ENCODE measurements at regions not wholly inside any gene's neighbourhood (a gene's known extent, or its start where the extent isn't known, plus 50 kb on each side); places are given as distances from the start of the nearest gene placed in this dataset.
"Not testable (repeated sequence)": the region's sequence is repeated elsewhere in the genome, so short reads cannot be mapped to it uniquely, and the experiment has no call there.

DNA sequence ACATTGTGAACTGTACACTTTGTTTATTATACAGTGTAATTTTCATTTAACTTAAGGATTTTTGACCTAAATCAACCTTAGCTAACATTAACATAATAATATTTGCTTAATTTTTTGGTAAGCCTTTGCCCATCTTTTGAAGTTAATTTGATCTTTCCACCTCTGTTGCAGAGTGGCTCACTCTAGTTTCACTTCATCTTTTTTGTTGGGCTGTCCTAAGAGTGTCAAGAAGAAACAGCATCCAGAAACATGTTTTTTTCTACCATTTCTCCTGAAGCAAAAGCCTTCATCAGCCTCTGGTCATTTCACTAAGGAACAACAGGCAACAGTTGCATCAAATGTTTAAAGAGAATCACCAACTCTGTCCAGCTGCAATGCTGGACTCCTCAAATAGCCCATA is 824.7 kb downstream of the REEP3 start:
- no peaks in the 10 kb centered on the region for H3K4me1 ChIP-seq
- no peak overlapping the region for H3K4me3 ChIP-seq
- H3K27ac ChIP-seq: no peak overlapping the region
- TF ChIP-seq, protein P1, sequence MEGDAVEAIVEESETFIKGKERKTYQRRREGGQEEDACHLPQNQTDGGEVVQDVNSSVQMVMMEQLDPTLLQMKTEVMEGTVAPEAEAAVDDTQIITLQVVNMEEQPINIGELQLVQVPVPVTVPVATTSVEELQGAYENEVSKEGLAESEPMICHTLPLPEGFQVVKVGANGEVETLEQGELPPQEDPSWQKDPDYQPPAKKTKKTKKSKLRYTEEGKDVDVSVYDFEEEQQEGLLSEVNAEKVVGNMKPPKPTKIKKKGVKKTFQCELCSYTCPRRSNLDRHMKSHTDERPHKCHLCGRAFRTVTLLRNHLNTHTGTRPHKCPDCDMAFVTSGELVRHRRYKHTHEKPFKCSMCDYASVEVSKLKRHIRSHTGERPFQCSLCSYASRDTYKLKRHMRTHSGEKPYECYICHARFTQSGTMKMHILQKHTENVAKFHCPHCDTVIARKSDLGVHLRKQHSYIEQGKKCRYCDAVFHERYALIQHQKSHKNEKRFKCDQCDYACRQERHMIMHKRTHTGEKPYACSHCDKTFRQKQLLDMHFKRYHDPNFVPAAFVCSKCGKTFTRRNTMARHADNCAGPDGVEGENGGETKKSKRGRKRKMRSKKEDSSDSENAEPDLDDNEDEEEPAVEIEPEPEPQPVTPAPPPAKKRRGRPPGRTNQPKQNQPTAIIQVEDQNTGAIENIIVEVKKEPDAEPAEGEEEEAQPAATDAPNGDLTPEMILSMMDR (IDR thresholded peaks at IDR 0.05): no peak
- no peak for TF ChIP-seq EP300 (IDR thresholded peaks at IDR 0.05)
- no peaks in the 10 kb centered on the region for H3K36me3 ChIP-seq
- H3K27me3 ChIP-seq: no peaks in the 10 kb centered on the region
- intact Hi-C loops (cut with DNase I): no loop called here
- no peaks in the 10 kb centered on the region for H3K9me3 ChIP-seq
- DNase-seq: no peak

DNA sequence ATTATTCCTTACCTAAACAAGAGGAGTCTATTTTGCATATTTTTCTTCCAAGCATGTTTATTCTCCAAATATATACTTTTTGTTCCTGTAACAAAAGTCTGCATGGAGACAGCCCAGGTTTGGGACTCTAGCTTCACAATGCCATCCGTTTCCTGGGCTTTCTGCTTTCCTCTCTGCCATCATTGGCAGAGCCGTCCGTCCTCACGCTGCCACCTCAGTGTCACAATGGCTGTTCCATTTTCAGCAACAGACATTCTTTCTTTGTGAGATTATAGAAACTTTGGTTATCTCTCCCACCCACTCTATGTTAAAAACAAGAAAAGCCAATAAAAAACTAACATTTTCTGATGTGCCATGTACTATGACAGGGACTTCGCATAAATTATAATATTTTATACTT is 825.2 kb downstream of the REEP3 start:
- H3K27ac ChIP-seq: no peak overlapping the region
- intact Hi-C loops (cut with DNase I): no loop called here
- no peaks in the 10 kb centered on the region for H3K9me3 ChIP-seq
- WGBS, 2 donors: 88 to 94% methylated on average over 5 of the region's 5 CpGs
- H3K4me3 ChIP-seq: no peak overlapping the region
- H3K4me1 ChIP-seq: no peaks in the 10 kb centered on the region
- no peaks in the 10 kb centered on the region for H3K27me3 ChIP-seq
- no peak for DNase-seq
- no peak for TF ChIP-seq POLR2AphosphoS5 (IDR thresholded peaks at IDR 0.05)
- no peak for TF ChIP-seq EP300 (IDR thresholded peaks at IDR 0.05)
- TF ChIP-seq, protein P1 (IDR thresholded peaks at IDR 0.05): no peak
- TF ChIP-seq POLR2A (IDR thresholded peaks at IDR 0.05): no peak
- no peaks in the 10 kb centered on the region for H3K36me3 ChIP-seq

DNA sequence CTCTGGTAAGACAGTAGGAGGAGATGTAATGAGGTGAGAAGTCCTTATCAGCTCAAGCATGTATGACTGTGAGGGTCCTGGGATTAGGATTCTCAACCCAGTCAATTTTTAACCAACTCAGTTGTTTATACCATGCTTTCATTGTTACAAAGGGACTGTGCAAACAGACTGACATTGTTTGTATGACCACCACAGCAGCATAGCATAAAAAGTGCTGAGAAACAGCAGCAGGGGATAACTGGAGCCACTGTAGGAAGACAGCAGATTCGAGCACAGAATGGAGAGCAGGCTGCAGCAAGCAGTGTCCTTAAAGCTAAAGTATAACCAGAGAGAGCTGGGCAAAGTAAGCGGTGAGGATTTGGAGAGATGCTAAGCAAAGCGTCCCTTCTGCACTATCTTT is 829.5 kb downstream of the REEP3 start:
- no peak for DNase-seq
- H3K27ac ChIP-seq: no peak overlapping the region
- TF ChIP-seq POLR2A (IDR thresholded peaks at IDR 0.05) (no peak), EP300 (IDR thresholded peaks at IDR 0.05) (no peak), POLR2AphosphoS5 (IDR thresholded peaks at IDR 0.05) (no peak)
- TF ChIP-seq, protein P1 (IDR thresholded peaks at IDR 0.05): no peak
- no peaks in the 10 kb centered on the region for H3K27me3 ChIP-seq
- intact Hi-C loops (cut with DNase I): no loop called here
- H3K4me1 ChIP-seq: no peaks in the 10 kb centered on the region
- 69 to 74% methylated on average over 3 of the region's 3 CpGs for WGBS, 2 donors
- H3K4me3 ChIP-seq: no peak overlapping the region
- no peaks in the 10 kb centered on the region for H3K9me3 ChIP-seq
- H3K36me3 ChIP-seq: no peaks in the 10 kb centered on the region

DNA sequence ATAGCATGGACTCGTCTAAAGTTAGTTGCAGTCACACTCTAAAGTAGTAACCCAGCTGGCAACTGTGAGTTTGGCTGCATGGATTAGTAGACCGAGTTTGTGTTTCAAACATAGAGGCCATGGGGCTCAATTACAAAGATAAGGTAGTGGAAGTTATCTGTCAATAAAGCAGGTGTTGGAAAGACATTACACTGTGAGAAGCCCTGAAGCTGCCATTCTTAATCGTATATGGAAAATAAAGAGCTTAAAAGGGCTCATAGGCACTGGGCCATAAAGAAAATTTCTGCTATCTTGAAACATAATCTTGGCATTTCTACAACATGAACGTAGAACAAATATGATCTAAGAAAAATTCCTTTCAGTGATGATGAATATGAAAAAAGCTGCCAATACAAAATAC is 837.7 kb downstream of the REEP3 start:
- H3K4me1 ChIP-seq: no peaks in the 10 kb centered on the region
- H3K27ac ChIP-seq: no peak overlapping the region
- intact Hi-C loops (cut with DNase I): no loop called here
- WGBS, 2 donors: 36 to 74% methylated on average over 4 of the region's 4 CpGs
- no peak for DNase-seq
- TF ChIP-seq EP300 (IDR thresholded peaks at IDR 0.05): no peak
- TF ChIP-seq POLR2A (IDR thresholded peaks at IDR 0.05): no peak
- TF ChIP-seq, protein P1 (IDR thresholded peaks at IDR 0.05): no peak
- TF ChIP-seq POLR2AphosphoS5 (IDR thresholded peaks at IDR 0.05): no peak
- no peaks in the 10 kb centered on the region for H3K27me3 ChIP-seq
- H3K4me3 ChIP-seq: no peak overlapping the region
- no peaks in the 10 kb centered on the region for H3K36me3 ChIP-seq
- peaks cover 0 to 2% (median 0%) of the 10 kb centered on the region in 4 donors for H3K9me3 ChIP-seq

DNA sequence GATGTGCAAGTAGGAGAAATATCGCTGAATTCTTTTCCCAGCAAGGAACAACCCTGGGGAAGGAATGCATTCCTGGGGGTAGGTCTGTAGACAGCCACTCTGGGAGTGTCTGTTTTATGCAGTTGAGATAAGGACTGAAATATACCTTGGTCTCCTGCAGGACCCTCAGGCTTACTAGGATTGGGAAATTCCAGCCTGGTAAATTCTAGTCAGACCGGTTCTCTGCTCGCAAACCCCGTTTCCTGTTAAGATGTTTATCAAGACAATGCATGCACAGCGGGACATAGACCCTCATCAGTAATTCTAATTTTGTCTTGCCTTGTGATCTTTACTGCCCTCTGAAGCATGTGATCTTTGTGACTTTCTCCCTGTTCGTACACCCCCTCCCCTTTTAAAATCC is 839.0 kb downstream of the REEP3 start:
- H3K4me1 ChIP-seq; H3K9me3 ChIP-seq; H3K27ac ChIP-seq; DNase-seq; H3K27me3 ChIP-seq; H3K36me3 ChIP-seq; H3K4me3 ChIP-seq; intact Hi-C loops (cut with DNase I): not testable (repeated sequence)
- 80 to 84% methylated on average over 6 of the region's 6 CpGs for WGBS, 2 donors
